ENCODE measurements at regions not wholly inside any gene's neighbourhood (a gene's known extent, or its start where the extent isn't known, plus 50 kb on each side); places are given as distances from the start of the nearest gene placed in this dataset.
"Not testable (repeated sequence)": the region's sequence is repeated elsewhere in the genome, so short reads cannot be mapped to it uniquely, and the experiment has no call there.

DNA sequence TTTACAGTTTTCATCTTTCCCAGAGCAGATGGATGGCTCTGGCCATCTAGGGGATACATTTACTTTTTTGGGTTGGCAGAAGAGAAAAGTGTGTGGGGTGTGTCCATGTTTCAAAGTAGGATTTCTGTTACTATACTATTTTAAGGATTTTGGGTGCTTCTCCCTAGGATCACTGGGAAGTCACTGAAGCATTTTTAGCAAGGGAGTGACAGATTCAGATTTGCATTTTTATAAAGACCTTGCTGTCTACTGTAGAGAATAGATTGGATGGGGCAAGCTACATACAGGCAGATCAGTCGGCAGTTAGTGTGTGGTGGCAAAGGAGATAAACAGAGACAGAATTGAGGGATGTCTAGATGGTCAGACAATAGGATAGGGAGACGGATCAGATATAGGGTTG, 122.5 kb downstream of the TBX19 start:
- Histone ChIP-seq H3K4me3 (no peak overlapping the region), H3K9me3 (peaks cover 0 to 16% (median 0%) of the 10 kb centered on the region in 4 donors), H3K36me3 (no peaks in the 10 kb centered on the region), H3K4me1 (peaks cover 0 to 11% (median 0%) of the 10 kb centered on the region in 4 donors), H3K27ac (no peak overlapping the region), H3K27me3 (no peaks in the 10 kb centered on the region)
- no peak for TF ChIP-seq POLR2A (IDR thresholded peaks at IDR 0.05)
- TF ChIP-seq CTCF (IDR thresholded peaks at IDR 0.05), result no peak
- TF ChIP-seq EP300 (IDR thresholded peaks at IDR 0.05), result no peak
- 87 to 92% methylated on average over 2 of the region's 2 CpGs for WGBS, 2 donors
- DNase-seq (ENCODE audit: low spot score in 2 of 2), result no peak

DNA sequence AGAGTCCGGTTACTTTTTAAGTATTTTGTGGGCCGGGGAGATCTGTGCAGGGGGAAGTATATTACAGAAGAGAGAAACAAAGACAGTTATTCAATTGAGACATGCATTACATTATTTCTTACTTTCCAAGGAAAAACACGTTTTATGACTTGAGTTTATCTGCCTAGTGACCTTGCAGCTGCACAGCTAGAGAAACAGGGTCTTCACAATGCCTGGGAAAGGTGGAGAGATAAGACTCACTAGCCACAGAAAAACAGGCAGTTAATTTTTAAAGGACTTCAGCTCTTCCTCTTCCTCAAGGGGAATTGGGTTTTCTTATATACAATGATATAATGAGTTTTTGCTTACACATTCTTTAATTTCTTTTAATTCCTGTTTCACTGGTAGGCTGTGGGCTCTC, 121.8 kb downstream of the TBX19 start:
- WGBS, 2 donors, result 31 to 34% methylated on average over 3 of the region's 3 CpGs
- not testable (repeated sequence) for H3K4me3 ChIP-seq; H3K27me3 ChIP-seq; DNase-seq (ENCODE audit: low spot score in 2 of 2); H3K27ac ChIP-seq; H3K4me1 ChIP-seq; H3K36me3 ChIP-seq
- peaks cover 0 to 16% (median 0%) of the 10 kb centered on the region in 4 donors for H3K9me3 ChIP-seq

- Histone ChIP-seq H3K36me3 (no peaks in the 10 kb centered on the region), H3K9me3 (peaks cover 0 to 7% (median 0%) of the 10 kb centered on the region in 4 donors), H3K27me3 (no peaks in the 10 kb centered on the region), H3K4me1 (peaks cover 0 to 5% (median 0%) of the 10 kb centered on the region in 4 donors), H3K4me3 (no peak overlapping the region), H3K27ac (no peak overlapping the region)
- WGBS, 2 donors, result 93 to 95% methylated on average over 3 of the region's 3 CpGs
- no peak for TF ChIP-seq POLR2A (IDR thresholded peaks at IDR 0.05)
- TF ChIP-seq CTCF (IDR thresholded peaks at IDR 0.05), result no peak
- no peak for TF ChIP-seq EP300 (IDR thresholded peaks at IDR 0.05)
- DNase-seq (ENCODE audit: low spot score in 2 of 2), result no peak
Measured at GRCh38 chr1:168401341-168401740, 120.7 kb downstream of the TBX19 start.

DNA sequence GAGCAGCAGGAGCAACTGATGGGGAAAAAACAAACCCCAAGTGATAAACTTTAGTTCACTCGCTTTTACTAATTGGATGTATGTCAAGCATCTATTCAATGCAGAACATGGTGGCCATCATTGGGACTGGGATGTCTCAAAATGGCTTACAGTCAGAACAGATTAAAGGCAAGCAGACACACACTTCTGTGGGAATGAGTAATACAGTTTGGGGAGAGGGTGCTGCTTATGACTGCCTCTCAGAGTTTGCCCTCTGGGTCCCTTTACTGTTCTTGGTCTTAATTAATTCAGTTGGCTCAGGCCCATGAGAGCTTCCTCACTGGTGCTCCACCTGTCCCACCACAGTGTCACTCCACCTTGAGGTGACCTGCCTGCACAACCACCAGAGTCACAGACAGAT, 119.5 kb downstream of the TBX19 start:
- Histone ChIP-seq H3K9me3 (no peaks in the 10 kb centered on the region), H3K36me3 (no peaks in the 10 kb centered on the region), H3K4me3 (no peak overlapping the region), H3K4me1 (peaks cover 0 to 5% (median 0%) of the 10 kb centered on the region in 4 donors), H3K27ac (no peak overlapping the region), H3K27me3 (no peaks in the 10 kb centered on the region)
- TF ChIP-seq EP300 (IDR thresholded peaks at IDR 0.05), result no peak
- 88 to 100% methylated on average over 1 of the region's 1 CpG for WGBS, 2 donors
- DNase-seq (ENCODE audit: low spot score in 2 of 2), result no peak

DNA sequence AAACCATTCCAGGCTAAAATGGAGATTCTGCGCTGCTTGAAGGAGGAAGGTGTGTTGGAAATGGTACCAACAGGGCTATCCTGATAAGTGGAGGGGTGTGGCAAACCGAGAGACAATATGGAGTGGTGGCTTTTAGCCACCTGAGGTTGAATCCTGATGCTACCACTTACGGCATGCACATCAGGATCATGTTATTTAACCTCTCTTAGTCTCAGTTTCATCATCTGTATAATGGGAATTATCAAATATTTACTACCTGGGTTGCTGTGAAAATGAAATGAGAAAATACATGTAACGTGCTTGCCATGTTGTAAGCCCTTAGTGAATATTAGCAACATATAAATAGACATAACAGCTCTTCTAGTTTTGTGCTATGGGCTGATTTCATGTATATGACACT, 117.1 kb downstream of the TBX19 start:
- no peaks in the 10 kb centered on the region for H3K27me3 ChIP-seq
- 93 to 96% methylated on average over 4 of the region's 4 CpGs for WGBS, 2 donors
- no peak for TF ChIP-seq EP300 (IDR thresholded peaks at IDR 0.05)
- DNase-seq (ENCODE audit: low spot score in 2 of 2), result no peak
- no peak overlapping the region for H3K4me3 ChIP-seq
- H3K27ac ChIP-seq, result no peak overlapping the region
- H3K4me1 ChIP-seq, result peaks cover 0 to 5% (median 0%) of the 10 kb centered on the region in 4 donors
- no peaks in the 10 kb centered on the region for H3K36me3 ChIP-seq
- H3K9me3 ChIP-seq, result no peaks in the 10 kb centered on the region

- no peak for DNase-seq (ENCODE audit: low spot score in 2 of 2)
- H3K4me1 ChIP-seq, result peaks cover 0 to 5% (median 0%) of the 10 kb centered on the region in 4 donors
- H3K27ac ChIP-seq, result no peak overlapping the region
- no peaks in the 10 kb centered on the region for H3K27me3 ChIP-seq
- 46 to 56% methylated on average over 3 of the region's 3 CpGs for WGBS, 2 donors
- no peaks in the 10 kb centered on the region for H3K9me3 ChIP-seq
- H3K4me3 ChIP-seq, result no peak overlapping the region
- H3K36me3 ChIP-seq, result no peaks in the 10 kb centered on the region
- TF ChIP-seq POLR2A (IDR thresholded peaks at IDR 0.05) (no peak), CTCF (IDR thresholded peaks at IDR 0.05) (no peak), EP300 (IDR thresholded peaks at IDR 0.05) (no peak)
Measured at GRCh38 chr1:168396940-168397684, 116.4 kb downstream of the TBX19 start.

All from tibial nerve (tissue), 4 donors.